ENCODE measurements at regions not wholly inside any gene's neighbourhood (a gene's known extent, or its start where the extent isn't known, plus 50 kb on each side); places are given as distances from the start of the nearest gene placed in this dataset.

GRCh38 chr13:26819046-26819445 lies 58.5 kb upstream of the GPR12 start (continued):
- TF ChIP-seq ZNF274 (IDR thresholded peaks at IDR 0.05; ENCODE audit: borderline replicate concordance, extremely low read depth, low read length) (no peak), CTCF (IDR thresholded peaks at IDR 0.05; ENCODE audit: control extremely low read depth in 1 of 3, insufficient read depth in 1 of 3, low read depth in 1 of 3, low read length in 3 of 3) (no peak), PHF8 (conservative IDR thresholded peaks at IDR 0.05; ENCODE audit: low read depth, low read length) (no peak), TEAD4 (IDR thresholded peaks at IDR 0.05; ENCODE audit: low read depth, low read length) (no peak), BACH1 (IDR thresholded peaks at IDR 0.05; ENCODE audit: low read length) (no peak), SP1 (IDR thresholded peaks at IDR 0.05; ENCODE audit: low read depth, low read length) (no peak)

Measured in H1 (cell line).